ENCODE measurements at regions not wholly inside any gene's neighbourhood (a gene's known extent, or its start where the extent isn't known, plus 50 kb on each side); places are given as distances from the start of the nearest gene placed in this dataset.

DNA sequence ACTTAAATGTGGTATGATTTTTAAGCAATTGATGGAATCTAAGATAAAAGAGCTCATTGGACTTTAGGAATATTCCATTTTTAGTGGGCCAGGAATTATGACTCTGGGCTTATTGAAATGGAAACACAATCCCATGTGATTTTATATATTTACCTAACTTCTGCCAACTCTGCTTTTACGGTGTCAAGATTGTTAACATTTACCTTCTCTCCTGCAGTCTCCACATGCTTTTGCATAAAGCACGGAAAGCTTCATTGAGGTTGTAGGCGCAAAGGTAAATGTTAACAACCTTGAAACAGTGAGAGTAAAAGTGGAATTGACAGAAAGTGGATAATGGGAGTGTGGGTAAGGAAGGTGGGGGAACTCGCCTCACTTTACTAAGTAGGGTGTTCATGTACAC, 468.1 kb downstream of the PMP22 start:
- DNase-seq (ENCODE audit: low spot score in 2 of 2), result no peak

DNA sequence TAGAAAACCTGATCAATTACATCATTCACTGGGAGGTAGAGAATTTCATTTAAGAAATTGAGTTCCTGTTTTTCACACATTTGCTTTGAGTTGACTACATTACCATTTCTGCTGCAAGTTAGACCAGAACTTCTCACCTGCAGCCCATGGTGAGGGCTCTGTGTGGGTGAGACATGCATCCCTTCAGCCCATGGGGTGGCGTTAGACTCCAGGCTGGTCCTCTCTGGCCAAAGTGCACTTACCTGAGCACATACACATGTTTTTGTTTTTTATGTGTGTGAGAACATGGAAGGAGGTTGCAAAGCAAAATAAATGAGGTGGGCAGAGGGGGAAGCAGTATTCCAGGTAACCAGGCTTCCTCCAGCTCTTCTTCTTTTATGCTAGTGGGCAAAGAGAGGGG, 470.2 kb downstream of the PMP22 start:
- TF ChIP-seq, protein P1, sequence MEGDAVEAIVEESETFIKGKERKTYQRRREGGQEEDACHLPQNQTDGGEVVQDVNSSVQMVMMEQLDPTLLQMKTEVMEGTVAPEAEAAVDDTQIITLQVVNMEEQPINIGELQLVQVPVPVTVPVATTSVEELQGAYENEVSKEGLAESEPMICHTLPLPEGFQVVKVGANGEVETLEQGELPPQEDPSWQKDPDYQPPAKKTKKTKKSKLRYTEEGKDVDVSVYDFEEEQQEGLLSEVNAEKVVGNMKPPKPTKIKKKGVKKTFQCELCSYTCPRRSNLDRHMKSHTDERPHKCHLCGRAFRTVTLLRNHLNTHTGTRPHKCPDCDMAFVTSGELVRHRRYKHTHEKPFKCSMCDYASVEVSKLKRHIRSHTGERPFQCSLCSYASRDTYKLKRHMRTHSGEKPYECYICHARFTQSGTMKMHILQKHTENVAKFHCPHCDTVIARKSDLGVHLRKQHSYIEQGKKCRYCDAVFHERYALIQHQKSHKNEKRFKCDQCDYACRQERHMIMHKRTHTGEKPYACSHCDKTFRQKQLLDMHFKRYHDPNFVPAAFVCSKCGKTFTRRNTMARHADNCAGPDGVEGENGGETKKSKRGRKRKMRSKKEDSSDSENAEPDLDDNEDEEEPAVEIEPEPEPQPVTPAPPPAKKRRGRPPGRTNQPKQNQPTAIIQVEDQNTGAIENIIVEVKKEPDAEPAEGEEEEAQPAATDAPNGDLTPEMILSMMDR (IDR thresholded peaks at IDR 0.05), result no peak
- no peak for TF ChIP-seq POLR2A (IDR thresholded peaks at IDR 0.05)
- intact Hi-C loops (cut with DNase I; ENCODE audit: low total_unique reads), result no loop called here
- DNase-seq (ENCODE audit: low spot score in 2 of 2), result no peak
- H3K4me3 ChIP-seq (ENCODE audit: low read depth, poor library complexity, severe bottlenecking), result no peak overlapping the region
- WGBS, 2 donors, result 75 to 83% methylated on average over 1 of the region's 1 CpG

More for the DNA sequence above, 468.1 kb downstream of the PMP22 start:
- H3K4me3 ChIP-seq (ENCODE audit: low read depth, poor library complexity, severe bottlenecking), result no peak overlapping the region
- intact Hi-C loops (cut with DNase I; ENCODE audit: low total_unique reads), result no loop called here
- 88 to 92% methylated on average over 4 of the region's 4 CpGs for WGBS, 2 donors
- TF ChIP-seq, protein P1 (IDR thresholded peaks at IDR 0.05), result no peak
- TF ChIP-seq POLR2A (IDR thresholded peaks at IDR 0.05), result no peak

DNA sequence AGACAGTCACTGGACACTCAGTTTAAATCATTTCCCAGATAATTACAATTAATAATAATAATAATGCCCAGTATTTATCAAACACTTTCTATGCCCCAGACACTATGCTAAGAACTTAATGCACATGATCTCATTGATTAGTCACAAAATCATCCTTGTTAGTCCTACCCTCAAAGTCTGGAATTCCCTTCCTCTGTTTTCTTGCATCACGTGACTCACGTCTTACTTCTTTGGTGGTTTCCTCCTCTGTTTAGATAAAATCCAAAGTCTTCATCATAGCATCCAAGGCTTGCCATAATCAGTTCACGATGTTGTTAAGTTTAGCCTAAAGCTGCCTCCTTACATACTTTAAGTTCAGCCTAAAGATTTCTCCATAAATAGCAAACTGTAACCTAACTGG, 471.9 kb downstream of the PMP22 start:
- DNase-seq (ENCODE audit: low spot score in 2 of 2), result no peak
- no peak for TF ChIP-seq POLR2A (IDR thresholded peaks at IDR 0.05)
- TF ChIP-seq, protein P1 (IDR thresholded peaks at IDR 0.05), result no peak
- no peak overlapping the region for H3K4me3 ChIP-seq (ENCODE audit: low read depth, poor library complexity, severe bottlenecking)
- intact Hi-C loops (cut with DNase I; ENCODE audit: low total_unique reads), result no loop called here
- WGBS, 2 donors, result 50 to 51% methylated on average over 3 of the region's 3 CpGs

DNA sequence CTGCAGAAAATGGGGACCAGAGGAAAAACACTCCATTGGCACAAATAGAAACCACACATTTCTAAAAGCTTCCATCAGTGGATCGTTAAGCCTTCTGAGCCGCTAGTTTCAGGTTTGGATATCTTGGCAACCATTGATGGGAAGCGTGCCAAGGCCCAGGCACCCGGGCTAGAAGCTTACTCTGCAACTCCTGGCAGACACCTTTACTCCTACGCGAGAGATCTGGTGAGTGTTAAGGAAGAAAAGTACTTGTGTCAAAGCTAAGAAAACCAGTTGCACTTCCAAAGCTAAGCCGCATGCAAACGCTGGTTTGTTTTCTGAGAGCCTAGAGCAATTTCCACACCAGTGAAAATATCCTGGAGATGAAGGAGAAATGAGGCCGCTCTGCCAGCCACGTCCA, 472.4 kb downstream of the PMP22 start:
- H3K4me3 ChIP-seq (ENCODE audit: low read depth, poor library complexity, severe bottlenecking), result no peak overlapping the region
- TF ChIP-seq POLR2A (IDR thresholded peaks at IDR 0.05), result no peak
- intact Hi-C loops (cut with DNase I; ENCODE audit: low total_unique reads), result no loop called here
- WGBS, 2 donors, result 29 to 48% methylated on average over 10 of the region's 10 CpGs
- no peak for DNase-seq (ENCODE audit: low spot score in 2 of 2)

DNA sequence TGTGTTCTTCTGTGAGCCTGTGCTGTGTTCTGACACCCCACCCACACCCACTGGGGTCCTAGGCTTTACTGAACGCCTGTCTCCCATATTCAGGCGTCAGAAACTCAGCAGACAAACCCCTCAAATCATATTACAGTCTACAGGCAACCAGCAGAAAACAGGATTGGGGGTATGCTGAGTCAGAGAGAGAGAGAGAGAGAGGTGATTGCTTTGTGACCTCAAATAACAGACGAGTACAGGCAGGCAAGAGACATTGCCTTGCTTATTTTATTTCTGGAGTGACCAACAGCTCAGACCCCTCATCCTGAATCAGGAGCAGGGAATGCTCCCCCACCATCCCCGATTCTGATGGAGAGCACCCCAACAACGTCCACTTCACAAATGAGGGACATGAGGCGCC, 473.9 kb downstream of the PMP22 start:
- 54 to 68% methylated on average over 6 of the region's 6 CpGs for WGBS, 2 donors
- no peak for TF ChIP-seq POLR2A (IDR thresholded peaks at IDR 0.05)
- TF ChIP-seq, protein P1 (IDR thresholded peaks at IDR 0.05), result no peak

DNA sequence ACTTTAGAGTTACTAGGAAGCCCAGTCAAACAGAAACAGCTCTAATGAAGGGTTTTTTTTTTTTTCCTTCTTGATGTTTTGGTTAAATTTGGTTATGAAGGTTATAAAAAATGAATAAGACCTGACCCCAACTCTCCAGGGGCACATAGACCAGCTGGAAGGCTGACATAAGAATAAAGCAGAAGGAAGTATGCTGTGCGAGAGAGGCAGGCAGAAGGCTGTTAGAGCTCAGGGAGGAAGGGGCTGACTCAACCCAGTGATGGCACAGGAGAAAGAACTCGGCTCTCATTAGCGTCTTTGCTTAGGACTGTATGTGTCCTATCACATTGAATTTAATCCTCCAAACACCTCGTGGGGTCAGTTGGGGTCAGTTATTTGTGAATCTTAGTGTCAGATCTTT, 474.6 kb downstream of the PMP22 start:
- no peak overlapping the region for H3K4me3 ChIP-seq (ENCODE audit: low read depth, poor library complexity, severe bottlenecking)
- TF ChIP-seq, protein P1 (IDR thresholded peaks at IDR 0.05), result no peak
- TF ChIP-seq POLR2A (IDR thresholded peaks at IDR 0.05), result no peak
- WGBS, 2 donors, result 46 to 47% methylated on average over 4 of the region's 4 CpGs
- DNase-seq (ENCODE audit: low spot score in 2 of 2), result no peak
- intact Hi-C loops (cut with DNase I; ENCODE audit: low total_unique reads), result no loop called here

More for the DNA sequence above, 473.9 kb downstream of the PMP22 start:
- intact Hi-C loops (cut with DNase I; ENCODE audit: low total_unique reads), result no loop called here
- no peak overlapping the region for H3K4me3 ChIP-seq (ENCODE audit: low read depth, poor library complexity, severe bottlenecking)
- DNase-seq (ENCODE audit: low spot score in 2 of 2), result no peak
